ENCODE measurements at regions not wholly inside any gene's neighbourhood (a gene's known extent, or its start where the extent isn't known, plus 50 kb on each side); places are given as distances from the start of the nearest gene placed in this dataset.

- no peak for TF ChIP-seq CTCF (IDR thresholded peaks at IDR 0.05; ENCODE audit: borderline replicate concordance, insufficient read depth, low read depth, low read length)
These were observed 153.9 kb downstream of the ZNF518B start for GRCh38 chr4:10303291-10303690.

GRCh38 chr4:10302096-10302495 lies 155.1 kb downstream of the ZNF518B start:
- H3K4me3 ChIP-seq (ENCODE audit: low read depth, low read length), result no peak overlapping the region
- TF ChIP-seq CTCF (IDR thresholded peaks at IDR 0.05; ENCODE audit: borderline replicate concordance, insufficient read depth, low read depth, low read length), result no peak

More at GRCh38 chr4:10303291-10303690, 153.9 kb downstream of the ZNF518B start:
- no peak overlapping the region for H3K4me3 ChIP-seq (ENCODE audit: low read depth, low read length)

DNA sequence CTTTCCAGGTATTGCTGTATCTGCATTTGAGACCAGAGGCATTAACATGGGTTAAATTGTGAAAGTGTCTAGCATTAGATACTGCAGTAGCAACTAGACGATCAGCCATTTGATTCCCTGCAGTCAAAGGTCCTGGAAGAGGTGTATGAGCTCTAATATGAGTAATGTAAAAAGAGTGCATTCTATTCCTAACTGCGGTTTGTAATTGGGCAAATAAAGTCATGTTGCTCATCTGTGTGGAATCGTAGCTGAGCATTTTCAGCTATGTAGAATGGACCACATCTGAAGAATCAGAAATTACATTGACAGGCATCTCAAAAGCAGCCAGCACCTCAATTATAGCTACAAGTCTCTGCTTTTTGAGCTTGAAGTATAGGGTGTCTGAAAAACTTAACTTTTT lies 157.6 kb downstream of the ZNF518B start:
- H3K4me3 ChIP-seq (ENCODE audit: low read depth, low read length), result no peak overlapping the region
- TF ChIP-seq CTCF (IDR thresholded peaks at IDR 0.05; ENCODE audit: borderline replicate concordance, insufficient read depth, low read depth, low read length), result no peak

- H3K4me3 ChIP-seq (ENCODE audit: low read depth, low read length), result no peak overlapping the region
- TF ChIP-seq CTCF (IDR thresholded peaks at IDR 0.05; ENCODE audit: borderline replicate concordance, insufficient read depth, low read depth, low read length), result no peak
These were observed 158.5 kb downstream of the ZNF518B start for GRCh38 chr4:10298681-10299080.

- TF ChIP-seq CTCF (IDR thresholded peaks at IDR 0.05; ENCODE audit: borderline replicate concordance, insufficient read depth, low read depth, low read length), result no peak
- no peak overlapping the region for H3K4me3 ChIP-seq (ENCODE audit: low read depth, low read length)
These were observed 160.5 kb downstream of the ZNF518B start for GRCh38 chr4:10296730-10297129.

GRCh38 chr4:10295301-10295700 lies 161.9 kb downstream of the ZNF518B start:
- H3K4me3 ChIP-seq (ENCODE audit: low read depth, low read length), result no peak overlapping the region
- TF ChIP-seq CTCF (IDR thresholded peaks at IDR 0.05; ENCODE audit: borderline replicate concordance, insufficient read depth, low read depth, low read length), result no peak

DNA sequence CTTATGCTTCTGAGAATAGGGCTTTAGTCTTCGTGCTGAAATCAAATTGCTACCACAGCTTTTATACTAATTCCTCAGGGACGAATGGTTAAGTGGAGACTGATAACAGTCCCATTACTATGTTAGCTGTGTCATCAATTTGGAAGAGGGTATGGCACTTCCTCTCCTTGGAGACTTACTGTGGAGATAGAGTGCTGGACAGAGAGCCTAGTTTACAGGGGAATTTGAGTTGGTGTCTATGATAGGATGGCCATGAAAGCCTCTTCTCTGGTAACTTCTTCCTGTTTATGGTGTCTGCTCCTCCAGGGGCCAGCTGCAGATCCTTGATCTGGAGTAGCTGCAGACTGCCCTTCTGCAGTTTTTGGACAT lies 167.7 kb downstream of the ZNF518B start:
- H3K4me3 ChIP-seq (ENCODE audit: low read depth, low read length), result no peak overlapping the region
- TF ChIP-seq CTCF (IDR thresholded peaks at IDR 0.05; ENCODE audit: borderline replicate concordance, insufficient read depth, low read depth, low read length), result no peak

Data from GM12875 (cell line).